Fibroblast of the aortic adventitia (primary cell): ENCODE measurements at regions not wholly inside any gene's neighbourhood (a gene's known extent, or its start where the extent isn't known, plus 50 kb on each side); places are given as distances from the start of the nearest gene placed in this dataset.
A peak's percentile ranks its signal among the peaks of the same experiment; 100 is the strongest.

Experiments used
- DNase-seq: peaks from one replicate; pipeline ENCODE4 v3.0.0-alpha.2; 2010; ENCODE audit warnings: low read depth
- H3K4me3 ChIP-seq: 2 replicates; pipeline ENCODE4 v1.5.1; 2011; ENCODE audit warnings: low read depth, mild to moderate bottlenecking, control low read depth, low read length, moderate library complexity
- CTCF ChIP-seq: IDR thresholded peaks from 2 replicates; pipeline ENCODE4 v1.5.1; 2011; ENCODE audit warnings: mild to moderate bottlenecking, low read length, control low read depth, inconsistent platforms; ENCODE audit not compliant: insufficient read depth

GRCh38 chr19:13646758-13647157, 117.6 kb upstream of the MRI1 start:
- H3K4me3 ChIP-seq = no peak overlapping the region
- no peak for DNase-seq
- no peak for TF ChIP-seq CTCF

GRCh38 chr19:13644645-13645044, 119.7 kb upstream of the MRI1 start:
- DNase-seq = no peak
- no peak for TF ChIP-seq CTCF
- no peak overlapping the region for H3K4me3 ChIP-seq

GRCh38 chr19:13640611-13641010, 123.7 kb upstream of the MRI1 start:
- TF ChIP-seq CTCF = no peak
- H3K4me3 ChIP-seq = no peak overlapping the region
- no peak for DNase-seq

- no peak for TF ChIP-seq CTCF
- no peak overlapping the region for H3K4me3 ChIP-seq
- DNase-seq = no peak
These were observed 124.9 kb upstream of the MRI1 start for GRCh38 chr19:13639342-13639929.

- H3K4me3 ChIP-seq = no peak overlapping the region
- TF ChIP-seq CTCF = no peak
- DNase-seq = peak; percentile 2
These were observed 126.7 kb upstream of the MRI1 start for GRCh38 chr19:13637664-13638063.

- DNase-seq = no peak
- H3K4me3 ChIP-seq = no peak overlapping the region
- TF ChIP-seq CTCF = no peak
These were observed 128.4 kb upstream of the CACNA1A start for GRCh38 chr19:13634658-13635057.

- no peak for TF ChIP-seq CTCF
- DNase-seq = no peak
- H3K4me3 ChIP-seq = no peak overlapping the region
These were observed 127.2 kb upstream of the CACNA1A start for GRCh38 chr19:13633522-13633922.
